ENCODE measurements at regions not wholly inside any gene's neighbourhood (a gene's known extent, or its start where the extent isn't known, plus 50 kb on each side); places are given as distances from the start of the nearest gene placed in this dataset.

GRCh38 chr18:43692099-43692690 lies 414.9 kb upstream of the SYT4 start:
- no peaks in the 10 kb centered on the region for H4K20me1 ChIP-seq (ENCODE audit: insufficient read depth)
- H3K4me2 ChIP-seq = no peak overlapping the region
- H3K27ac ChIP-seq = no peak overlapping the region
- no peaks in the 10 kb centered on the region for H3K27me3 ChIP-seq (ENCODE audit: insufficient read depth, low read depth)
- TF ChIP-seq CTCF (conservative IDR thresholded peaks at IDR 0.05; ENCODE audit: low read depth, low read length) = no peak
- no peaks in the 10 kb centered on the region for H3K79me2 ChIP-seq (ENCODE audit: insufficient read depth, low read depth)
- no peak overlapping the region for H3K9ac ChIP-seq
- no peak overlapping the region for H2AFZ ChIP-seq (ENCODE audit: low read depth)
- H3K4me3 ChIP-seq (IDR thresholded peaks at IDR 0.05; ENCODE audit: insufficient read depth, low read depth, low read length) = no peak overlapping the region
- H3K4me1 ChIP-seq (ENCODE audit: low read depth, poor library complexity, severe bottlenecking) = no peaks in the 10 kb centered on the region
- H3K36me3 ChIP-seq (ENCODE audit: insufficient read depth) = no peaks in the 10 kb centered on the region; the same call in 1 of the 2 replicates

- no peak overlapping the region for H3K4me3 ChIP-seq (IDR thresholded peaks at IDR 0.05; ENCODE audit: insufficient read depth, low read depth, low read length)
Observed at GRCh38 chr18:43702399-43702798, 425.1 kb upstream of the SYT4 start.

GRCh38 chr18:43703050-43703449 lies 425.8 kb upstream of the SYT4 start:
- Histone ChIP-seq H3K79me2 (ENCODE audit: insufficient read depth, low read depth) (no peaks in the 10 kb centered on the region), H3K36me3 (ENCODE audit: insufficient read depth) (no peaks in the 10 kb centered on the region), H2AFZ (ENCODE audit: low read depth) (no peak overlapping the region), H3K27me3 (ENCODE audit: insufficient read depth, low read depth) (no peaks in the 10 kb centered on the region), H3K27ac (no peak overlapping the region), H3K4me3 (IDR thresholded peaks at IDR 0.05; ENCODE audit: insufficient read depth, low read depth, low read length) (no peak overlapping the region), H4K20me1 (ENCODE audit: insufficient read depth) (no peaks in the 10 kb centered on the region), H3K4me2 (no peak overlapping the region), H3K4me1 (ENCODE audit: low read depth, poor library complexity, severe bottlenecking) (peaks cover 15% of the 10 kb centered on the region), H3K9ac (no peak overlapping the region)
- TF ChIP-seq CTCF (conservative IDR thresholded peaks at IDR 0.05; ENCODE audit: low read depth, low read length) = no peak

More at GRCh38 chr18:43702399-43702798, 425.1 kb upstream of the SYT4 start:
- H3K9ac ChIP-seq = no peak overlapping the region
- H4K20me1 ChIP-seq (ENCODE audit: insufficient read depth) = no peaks in the 10 kb centered on the region
- TF ChIP-seq CTCF (conservative IDR thresholded peaks at IDR 0.05; ENCODE audit: low read depth, low read length) = no peak
- no peak overlapping the region for H3K4me2 ChIP-seq
- no peak overlapping the region for H2AFZ ChIP-seq (ENCODE audit: low read depth)
- H3K27me3 ChIP-seq (ENCODE audit: insufficient read depth, low read depth) = no peaks in the 10 kb centered on the region
- peaks cover 15% of the 10 kb centered on the region for H3K4me1 ChIP-seq (ENCODE audit: low read depth, poor library complexity, severe bottlenecking)
- no peak overlapping the region for H3K27ac ChIP-seq
- no peaks in the 10 kb centered on the region for H3K36me3 ChIP-seq (ENCODE audit: insufficient read depth)
- H3K79me2 ChIP-seq (ENCODE audit: insufficient read depth, low read depth) = no peaks in the 10 kb centered on the region

- H3K79me2 ChIP-seq (ENCODE audit: insufficient read depth, low read depth) = no peaks in the 10 kb centered on the region
- H3K4me3 ChIP-seq (IDR thresholded peaks at IDR 0.05; ENCODE audit: insufficient read depth, low read depth, low read length) = no peak overlapping the region
- no peaks in the 10 kb centered on the region for H4K20me1 ChIP-seq (ENCODE audit: insufficient read depth)
- TF ChIP-seq CTCF (conservative IDR thresholded peaks at IDR 0.05; ENCODE audit: low read depth, low read length) = no peak
- peak overlapping the region; percentile 19; the same call in 1 of the 2 replicates for H2AFZ ChIP-seq (ENCODE audit: low read depth)
- H3K4me1 ChIP-seq (ENCODE audit: low read depth, poor library complexity, severe bottlenecking) = peaks cover 15% of the 10 kb centered on the region
- no peaks in the 10 kb centered on the region for H3K27me3 ChIP-seq (ENCODE audit: insufficient read depth, low read depth)
- H3K9ac ChIP-seq = no peak overlapping the region
- peak overlapping the region; percentile 18; the same call in 1 of the 2 replicates for H3K4me2 ChIP-seq
- H3K36me3 ChIP-seq (ENCODE audit: insufficient read depth) = no peaks in the 10 kb centered on the region
- H3K27ac ChIP-seq = no peak overlapping the region
Observed at GRCh38 chr18:43705850-43706249, 428.6 kb upstream of the SYT4 start.

Data from KMS-11 (cell line).